Uterus (tissue), 3 donors: ENCODE measurements at regions not wholly inside any gene's neighbourhood (a gene's known extent, or its start where the extent isn't known, plus 50 kb on each side); places are given as distances from the start of the nearest gene placed in this dataset.

Experiments
- DNase-seq, 2 donors: peaks; one replicate each; pipeline ENCODE4 v3.0.0-alpha.2; 2019 to 2020
- H3K27ac ChIP-seq, 2 donors: fragments of 200-600 bp; sonication (generic); 1 replicate in 1 of 2; 2 replicates in 1 of 2; pipeline ENCODE4 v1.5.1; 2016 to 2018
- H3K27me3 ChIP-seq, 2 donors: fragments of 200-600 bp; sonication (generic); one replicate each; pipeline ENCODE4 v1.5.1; 2018 to 2019; ENCODE audit warnings: control low read depth in 1 of 2
- H3K36me3 ChIP-seq, 2 donors: fragments of 200-600 bp; sonication (generic); one replicate each; pipeline ENCODE4 v1.5.1; 2019; ENCODE audit warnings: control low read depth in 1 of 2
- H3K4me1 ChIP-seq, 2 donors: fragments of 200-600 bp; sonication (generic); one replicate each; pipeline ENCODE4 v1.5.1; 2018 to 2019; ENCODE audit warnings: control low read depth in 1 of 2
- H3K4me3 ChIP-seq, 2 donors: fragments of 200-600 bp; sonication (generic); 1 replicate in 1 of 2; 2 replicates in 1 of 2; pipeline ENCODE4 v1.5.1; 2018 to 2019; ENCODE audit warnings: mild to moderate bottlenecking in 1 of 2
- H3K9me3 ChIP-seq, 2 donors: fragments of 200-600 bp; sonication (generic); one replicate each; pipeline ENCODE4 v1.5.1; 2019; ENCODE audit warnings: control low read depth in 1 of 2
- CTCF ChIP-seq, 4 experiments: fragments of 200-600 bp in 2 of 4; fragments of 450-650 bp in 2 of 4; sonication (generic) in 2 of 4; IDR thresholded peaks; one replicate each; pipeline ENCODE4 v1.5.1; 2016 to 2019; ENCODE audit warnings: antibody characterized with exemption in 4 of 4, mild to moderate bottlenecking in 2 of 4, moderate library complexity in 1 of 4
- POLR2A ChIP-seq, 2 donors: fragments of 450-650 bp; IDR thresholded peaks; one replicate each; pipeline ENCODE4 v1.6.1; 2016; ENCODE audit warnings: antibody characterized with exemption in 2 of 2, mild to moderate bottlenecking in 1 of 2, moderate library complexity in 1 of 2
- intact Hi-C: fragments of 100-400 bp; cut with DNase I; formaldehyde crosslinking; loops from one replicate; pipeline ENCODE4 v1.15.1; 2023; ENCODE audit warnings: low total_unique reads
- donor health status: DM: yes; HTN: yes; CAD: no.

DNA sequence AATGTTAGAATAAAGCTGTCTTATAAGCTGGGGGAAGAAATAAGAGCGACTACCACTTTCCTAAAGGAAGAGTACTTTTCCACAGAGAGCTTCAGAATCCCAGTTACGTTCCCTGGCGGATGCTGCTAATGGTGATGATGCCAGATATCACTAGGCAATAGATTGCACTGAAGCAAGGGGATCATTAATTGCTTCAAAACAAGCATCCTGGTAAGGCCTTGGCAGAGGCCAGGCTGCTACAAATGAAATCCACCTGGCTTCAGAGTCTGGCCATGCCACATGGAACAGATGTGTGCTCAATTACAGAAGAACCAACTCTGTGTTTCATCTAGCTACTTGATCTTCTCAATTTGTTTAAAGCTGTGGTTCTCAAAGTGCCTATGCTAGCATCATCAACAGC, 129.2 kb upstream of the IL12A start:
- Histone ChIP-seq H3K27ac (no peak overlapping the region), H3K4me3 (no peak overlapping the region), H3K9me3 (no peaks in the 10 kb centered on the region), H3K27me3 (no peaks in the 10 kb centered on the region), H3K36me3 (no peaks in the 10 kb centered on the region), H3K4me1 (no peaks in the 10 kb centered on the region)
- intact Hi-C loops, result no loop called here
- TF ChIP-seq POLR2A (IDR thresholded peaks at IDR 0.05) (no peak), CTCF (IDR thresholded peaks at IDR 0.05) (no peak)
- no peak for DNase-seq

DNA sequence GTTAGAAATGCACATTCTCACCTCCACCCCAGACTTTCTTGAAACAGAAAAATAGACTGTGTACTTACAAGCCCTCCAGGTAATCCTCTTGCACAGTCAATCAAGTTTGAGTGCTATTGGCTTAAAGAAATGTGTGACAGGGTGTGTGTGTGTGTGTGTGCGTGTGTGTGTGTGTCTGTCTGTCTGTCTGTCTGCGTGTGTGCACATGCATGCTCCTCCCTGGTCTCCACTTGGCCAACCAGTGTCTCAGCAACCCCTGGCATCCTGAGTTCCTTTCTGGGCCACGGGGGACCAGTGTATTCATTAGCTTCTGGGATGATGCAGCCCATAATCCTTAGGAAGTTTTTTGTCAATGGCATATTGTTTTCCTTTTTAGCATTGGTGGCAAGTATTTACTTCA, 128.8 kb upstream of the IL12A start:
- Histone ChIP-seq H3K4me1 (peaks cover 0 to under 1% of the 10 kb centered on the region in 2 donors), H3K27ac (no peak overlapping the region), H3K27me3 (no peaks in the 10 kb centered on the region), H3K9me3 (no peaks in the 10 kb centered on the region), H3K36me3 (no peaks in the 10 kb centered on the region), H3K4me3 (no peak overlapping the region)
- no peak for DNase-seq
- TF ChIP-seq CTCF (IDR thresholded peaks at IDR 0.05) (no peak), POLR2A (IDR thresholded peaks at IDR 0.05) (no peak)
- intact Hi-C loops, result no loop called here

DNA sequence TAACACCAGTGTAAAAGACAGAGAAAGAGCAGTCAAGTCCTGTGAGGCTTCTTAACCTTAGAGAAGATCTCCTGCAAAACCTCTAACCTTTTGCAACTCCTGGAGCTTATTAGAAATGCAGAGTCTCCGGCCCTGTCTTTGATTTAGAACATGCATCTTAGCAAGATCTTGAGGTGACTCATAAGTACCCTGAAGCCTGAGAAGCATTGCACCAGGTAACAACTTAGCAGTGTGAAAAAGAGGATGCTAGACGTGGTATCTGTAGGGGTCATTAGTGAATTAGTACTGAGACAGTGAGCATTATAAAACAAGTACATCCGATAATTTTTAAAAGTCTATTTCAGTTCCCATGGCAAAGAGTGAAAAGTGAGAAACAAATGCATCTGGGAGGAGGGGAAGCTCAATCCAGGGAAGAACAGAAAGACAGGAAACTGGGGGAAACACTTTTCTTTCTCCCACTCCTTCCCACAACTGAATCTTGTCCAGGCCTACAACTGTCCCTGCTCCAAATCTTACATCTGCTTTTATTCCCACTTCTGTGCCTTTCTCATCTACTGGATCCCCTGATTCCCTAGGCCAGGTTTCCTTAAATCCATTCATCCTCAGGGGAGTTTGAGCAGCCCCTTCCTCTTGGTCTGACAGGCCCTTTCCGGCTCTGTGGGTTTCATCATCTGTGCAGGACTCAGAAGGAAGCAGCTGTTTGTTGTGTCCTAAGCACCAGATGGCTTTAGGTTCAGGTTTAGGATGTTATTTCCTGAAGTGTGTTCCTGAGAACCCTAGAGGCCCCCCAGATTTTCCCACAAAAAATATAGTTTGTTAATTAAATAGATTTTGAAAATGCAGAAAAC, 128.1 kb upstream of the IL12A start:
- no peaks in the 10 kb centered on the region for H3K27me3 ChIP-seq
- H3K9me3 ChIP-seq, result no peaks in the 10 kb centered on the region
- no peak for DNase-seq
- no peaks in the 10 kb centered on the region for H3K36me3 ChIP-seq
- no peak for TF ChIP-seq POLR2A (IDR thresholded peaks at IDR 0.05)
- no peak for TF ChIP-seq CTCF (IDR thresholded peaks at IDR 0.05)
- H3K27ac ChIP-seq, result no peak overlapping the region
- intact Hi-C loops, result no loop called here
- H3K4me3 ChIP-seq, result no peak overlapping the region
- H3K4me1 ChIP-seq, result peaks cover 0 to 7% of the 10 kb centered on the region in 2 donors

GRCh38 chr3:159861369-159861987, 127.2 kb upstream of the IL12A start:
- Histone ChIP-seq H3K27ac (peak overlapping the region; percentile 2 to 31), H3K4me1 (peaks cover 0 to 13% of the 10 kb centered on the region in 2 donors), H3K4me3 (no peak overlapping the region), H3K9me3 (no peaks in the 10 kb centered on the region), H3K27me3 (no peaks in the 10 kb centered on the region), H3K36me3 (no peaks in the 10 kb centered on the region)
- intact Hi-C loops, result no loop called here
- no peak for DNase-seq
- TF ChIP-seq POLR2A (IDR thresholded peaks at IDR 0.05) (no peak), CTCF (IDR thresholded peaks at IDR 0.05) (no peak)

GRCh38 chr3:159865041-159865579, 123.5 kb upstream of the IL12A start:
- peaks cover 0 to 13% of the 10 kb centered on the region in 2 donors for H3K4me1 ChIP-seq
- H3K36me3 ChIP-seq, result no peaks in the 10 kb centered on the region
- TF ChIP-seq POLR2A (IDR thresholded peaks at IDR 0.05), result no peak
- no peak for TF ChIP-seq CTCF (IDR thresholded peaks at IDR 0.05)
- H3K9me3 ChIP-seq, result no peaks in the 10 kb centered on the region
- H3K27ac ChIP-seq, result peak overlapping the region; percentile 75 to 76
- intact Hi-C loops, result no loop called here
- DNase-seq, result no peak
- no peak overlapping the region for H3K4me3 ChIP-seq
- no peaks in the 10 kb centered on the region for H3K27me3 ChIP-seq
